H1 (cell line): ENCODE measurements at regions not wholly inside any gene's neighbourhood (a gene's known extent, or its start where the extent isn't known, plus 50 kb on each side); places are given as distances from the start of the nearest gene placed in this dataset.
A peak's percentile ranks its signal among the peaks of the same experiment; 100 is the strongest.

Experiments used
- CTCF ChIA-PET: fragments of 300-600 bp; sonication (Branson Sonifier 250); formaldehyde crosslinking; loops from one replicate; lab custom pipeline; 2021; ENCODE audit not compliant: partially characterized antibody; lab: Charles Lee
- POLR2A ChIA-PET: fragments of 300-600 bp; sonication (Branson Sonifier 250); formaldehyde crosslinking; loops from one replicate; lab custom pipeline; 2021; ENCODE audit warnings: inconsistent platforms; ENCODE audit not compliant: partially characterized antibody; lab: Charles Lee
- DNase-seq, 2 experiments: peaks; one replicate each; pipeline versions ENCODE4 v3.0.0 to v3.0.0-alpha.2; 2010 to 2022; ENCODE audit warnings: low spot score in 2 of 2, low read depth in 1 of 2, mixed read lengths in 1 of 2
- FAIRE-seq: peaks from 2 replicates; lab custom pipeline; 2011; peaks lifted over from hg19 to GRCh38; lab: Jason Lieb, UNC
- H2AFZ ChIP-seq: 2 replicates; pipeline ENCODE4 v1.8.1; 2012; ENCODE audit warnings: low read length, inconsistent platforms
- H2AK5ac ChIP-seq: 2 replicates; pipeline ENCODE4 v1.6.1; 2013; ENCODE audit warnings: low read depth, low read length
- H2BK120ac ChIP-seq: replicated peaks from 2 replicates; pipeline ENCODE3; 2013; ENCODE audit warnings: low read depth, low read length, inconsistent platforms
- H2BK12ac ChIP-seq: 2 replicates; pipeline ENCODE4 v1.6.1; 2013; ENCODE audit warnings: low read depth, low read length
- H2BK15ac ChIP-seq: 2 replicates; pipeline ENCODE4 v1.6.1; 2013; ENCODE audit warnings: low read length
- H2BK20ac ChIP-seq: 2 replicates; pipeline ENCODE4 v1.6.1; 2013; ENCODE audit warnings: low read length
- H2BK5ac ChIP-seq: 2 replicates; pipeline ENCODE4 v1.6.1; 2013; ENCODE audit warnings: low read depth, low read length
- H3K14ac ChIP-seq: 2 replicates; pipeline ENCODE4 v1.6.1; 2013; ENCODE audit warnings: inconsistent platforms; ENCODE audit not compliant: insufficient read length
- H3K18ac ChIP-seq: 2 replicates; pipeline ENCODE4 v1.6.1; 2013; ENCODE audit warnings: low read length; ENCODE audit errors: extremely low read depth
- H3K23ac ChIP-seq: 2 replicates; pipeline ENCODE4 v1.6.1; 2013; ENCODE audit warnings: inconsistent platforms; ENCODE audit not compliant: insufficient read length
- H3K23me2 ChIP-seq: 2 replicates; pipeline ENCODE4 v1.6.1; 2013; ENCODE audit warnings: low read depth, low read length
- H3K27ac ChIP-seq: 2 replicates; pipeline ENCODE4 v1.6.1; 2011; ENCODE audit warnings: low read depth, low read length, inconsistent platforms
- H3K27me3 ChIP-seq, 4 experiments: replicated peaks in 1 of 4; 1 replicate in 1 of 4; 2 replicates in 3 of 4; pipeline versions ENCODE4 v1.6.1 to v1.8.1; 2011 to 2013; ENCODE audit warnings: low read length in 3 of 4, mild to moderate bottlenecking in 3 of 4, inconsistent platforms in 2 of 4, mixed read lengths in 2 of 4, moderate library complexity in 1 of 4; ENCODE audit not compliant: control insufficient read depth in 3 of 4, insufficient read depth in 3 of 4; ENCODE audit errors: extremely low read depth in 1 of 4
- H3K36me3 ChIP-seq, 4 experiments: 2 replicates each; pipeline versions ENCODE4 v1.6.1 to v1.8.1; 2011 to 2013; ENCODE audit warnings: mild to moderate bottlenecking in 4 of 4, low read length in 3 of 4, moderate library complexity in 2 of 4, control low read depth in 1 of 4, inconsistent platforms in 1 of 4; ENCODE audit not compliant: insufficient read depth in 4 of 4, control insufficient read depth in 2 of 4
- H3K4ac ChIP-seq: replicated peaks from 2 replicates; pipeline ENCODE3; 2013; ENCODE audit warnings: low read length, low read depth, mixed read lengths, inconsistent platforms; ENCODE audit not compliant: insufficient read length
- H3K4me1 ChIP-seq, 4 experiments: replicated peaks in 1 of 4; 1 replicate in 1 of 4; 2 replicates in 3 of 4; pipeline versions ENCODE4 v1.6.1 to v1.8.1; 2011 to 2013; ENCODE audit warnings: low read length in 3 of 4, inconsistent platforms in 2 of 4, mixed read lengths in 1 of 4; ENCODE audit not compliant: insufficient read depth in 4 of 4, control insufficient read depth in 3 of 4
- H3K4me2 ChIP-seq, 2 experiments: 2 replicates each; pipeline versions ENCODE4 v1.6.1 to v1.8.1; 2011 to 2013; ENCODE audit warnings: low read depth in 2 of 2, low read length in 2 of 2, control low read depth in 1 of 2, inconsistent platforms in 1 of 2, mild to moderate bottlenecking in 1 of 2; ENCODE audit not compliant: insufficient read depth in 1 of 2
- H3K4me3 ChIP-seq, 4 experiments: fragments of 200-600, 300-600 bp in 1 of 4; sonication (generic), shearing (Covaris generic), sonication (Bioruptor Twin) in 1 of 4; 2 replicates each; pipeline versions ENCODE4 v1.5.1 to v1.8.1; 2011 to 2016; ENCODE audit warnings: low read length in 4 of 4, low read depth in 3 of 4, control low read depth in 2 of 4, inconsistent platforms in 2 of 4, mild to moderate bottlenecking in 2 of 4, mixed read lengths in 1 of 4, moderate library complexity in 1 of 4; ENCODE audit not compliant: insufficient read depth in 2 of 4; ENCODE audit errors: extremely low read depth in 1 of 4
- H3K56ac ChIP-seq: replicated peaks from 2 replicates; pipeline ENCODE3; 2013; ENCODE audit warnings: low read depth, mild to moderate bottlenecking, mixed read lengths, low read length, inconsistent platforms; ENCODE audit not compliant: insufficient read length
- H3K79me1 ChIP-seq: 2 replicates; pipeline ENCODE4 v1.6.1; 2013; ENCODE audit warnings: low read depth, low read length, control low read depth
- H3K79me2 ChIP-seq, 2 experiments: 2 replicates each; pipeline versions ENCODE4 v1.6.1 to v1.8.1; 2012 to 2013; ENCODE audit warnings: low read length in 2 of 2, mild to moderate bottlenecking in 2 of 2, inconsistent platforms in 1 of 2; ENCODE audit not compliant: insufficient read depth in 2 of 2, control insufficient read depth in 1 of 2
- H3K9ac ChIP-seq, 4 experiments: replicated peaks in 1 of 4; 1 replicate in 1 of 4; 2 replicates in 3 of 4; pipeline versions ENCODE4 v1.6.1 to v1.8.1; 2011 to 2013; ENCODE audit warnings: low read depth in 3 of 4, low read length in 3 of 4, control low read depth in 2 of 4, mild to moderate bottlenecking in 2 of 4, moderate library complexity in 2 of 4, inconsistent platforms in 1 of 4; ENCODE audit errors: extremely low read depth in 1 of 4
- H3K9me3 ChIP-seq, 2 experiments: 2 replicates each; pipeline versions ENCODE4 v1.6.1 to v1.8.1; 2012 to 2013; ENCODE audit warnings: mild to moderate bottlenecking in 2 of 2, moderate library complexity in 2 of 2, control low read depth in 1 of 2, inconsistent platforms in 1 of 2, low read depth in 1 of 2, low read length in 1 of 2, mixed read lengths in 1 of 2; ENCODE audit not compliant: insufficient read depth in 2 of 2
- H4K20me1 ChIP-seq, 2 experiments: replicated peaks in 1 of 2; 2 replicates each; pipeline versions ENCODE3 to v1.8.1; 2011 to 2013; ENCODE audit warnings: inconsistent platforms in 2 of 2, low read length in 2 of 2, mild to moderate bottlenecking in 1 of 2; ENCODE audit not compliant: insufficient read depth in 2 of 2, control insufficient read depth in 1 of 2
- H4K5ac ChIP-seq: 2 replicates; pipeline ENCODE4 v1.6.1; 2013; ENCODE audit warnings: low read length, low read depth, mixed read lengths, inconsistent platforms; ENCODE audit not compliant: insufficient read length
- H4K8ac ChIP-seq: 2 replicates; pipeline ENCODE4 v1.8.0; 2013; ENCODE audit warnings: mild to moderate bottlenecking, moderate library complexity, low read length, inconsistent platforms; ENCODE audit not compliant: insufficient read depth; ENCODE audit errors: extremely low read depth
- H4K91ac ChIP-seq: replicated peaks from 2 replicates; pipeline ENCODE3; 2013; ENCODE audit warnings: low read length, mixed read lengths, inconsistent platforms; ENCODE audit not compliant: insufficient read length
- CEBPB ChIP-seq: IDR thresholded peaks from 2 replicates; pipeline ENCODE4 v1.6.1; 2012; ENCODE audit warnings: low read depth, low read length
- CHD2 ChIP-seq: IDR thresholded peaks from 2 replicates; pipeline ENCODE4 v1.6.1; 2012; ENCODE audit warnings: low read length, improper control_type of control experiment
- CREB1 ChIP-seq: IDR thresholded peaks from 2 replicates; pipeline ENCODE4 v1.6.1; 2012; ENCODE audit warnings: inconsistent platforms
- HDAC2 ChIP-seq, 2 experiments: fragments of 300-600 bp in 1 of 2; sonication (generic) in 1 of 2; IDR thresholded peaks; 2 replicates each; pipeline ENCODE4 v1.6.1; 2011 to 2012; ENCODE audit warnings: low read depth in 2 of 2, low read length in 2 of 2, mild to moderate bottlenecking in 2 of 2, moderate library complexity in 2 of 2, borderline replicate concordance in 1 of 2, inconsistent platforms in 1 of 2
- JUN ChIP-seq: IDR thresholded peaks from 2 replicates; pipeline ENCODE4 v1.6.1; 2011; ENCODE audit warnings: low read depth, mild to moderate bottlenecking, improper control_type of control experiment, low read length
- NRF1 ChIP-seq: IDR thresholded peaks from 2 replicates; pipeline ENCODE4 v1.6.1; 2011; ENCODE audit warnings: mild to moderate bottlenecking, low read depth, low read length, improper control_type of control experiment
- RAD21 ChIP-seq, 2 experiments: IDR thresholded peaks in 1 of 2; conservative IDR thresholded peaks in 1 of 2; 2 replicates each; pipeline ENCODE4 v1.6.1; 2011; ENCODE audit warnings: low read depth in 2 of 2, low read length in 2 of 2, improper control_type of control experiment in 1 of 2, inconsistent platforms in 1 of 2, mild to moderate bottlenecking in 1 of 2, moderate library complexity in 1 of 2
- SP1 ChIP-seq: IDR thresholded peaks from 2 replicates; pipeline ENCODE4 v1.6.1; 2011; ENCODE audit warnings: low read depth, low read length
- SRF ChIP-seq: IDR thresholded peaks from 2 replicates; pipeline ENCODE4 v1.6.1; 2011; ENCODE audit warnings: mild to moderate bottlenecking, low read depth, low read length, moderate library complexity
- TAF1 ChIP-seq: IDR thresholded peaks from 2 replicates; pipeline ENCODE4 v1.6.1; 2011; ENCODE audit warnings: mild to moderate bottlenecking, low read depth, low read length
- YY1 ChIP-seq: IDR thresholded peaks from 2 replicates; pipeline ENCODE4 v1.6.1; 2011; ENCODE audit warnings: low read depth, mild to moderate bottlenecking, low read length
- ZNF274 ChIP-seq: IDR thresholded peaks from 2 replicates; pipeline ENCODE4 v1.7.0; 2012; ENCODE audit warnings: low read length, borderline replicate concordance; ENCODE audit errors: extremely low read depth
- WGBS, 2 experiments: shearing (Covaris generic) in 1 of 2; methylation state at CpG; one replicate each; pipeline versions ENCODE4 v1.1.6 to v1.1.7; 2013 to 2015; ENCODE audit warnings: low lambda C conversion rate in 2 of 2, mixed read lengths in 2 of 2, inconsistent platforms in 1 of 2, low coverage in 1 of 2, missing lambda C conversion rate in 1 of 2; ENCODE audit not compliant: insufficient replicate concordance in 2 of 2, insufficient coverage in 1 of 2, insufficient read length in 1 of 2; ENCODE audit errors: extremely low coverage in 1 of 2, missing lambda C conversion rate in 1 of 2; 5-methylcytosine and 5-hydroxymethylcytosine counted together
- TF ChIP-seq, protein P1 (sequence below), 3 experiments: IDR thresholded peaks; 1 replicate in 2 of 3; 2 replicates in 1 of 3; pipeline versions ENCODE4 v1.5.1 to v1.6.1; 2011; ENCODE audit warnings: low read length in 3 of 3, mild to moderate bottlenecking in 3 of 3, inconsistent platforms in 2 of 3, low read depth in 1 of 3, moderate library complexity in 1 of 3; ENCODE audit not compliant: insufficient read depth in 1 of 3; ENCODE audit errors: control extremely low read depth in 1 of 3

DNA sequence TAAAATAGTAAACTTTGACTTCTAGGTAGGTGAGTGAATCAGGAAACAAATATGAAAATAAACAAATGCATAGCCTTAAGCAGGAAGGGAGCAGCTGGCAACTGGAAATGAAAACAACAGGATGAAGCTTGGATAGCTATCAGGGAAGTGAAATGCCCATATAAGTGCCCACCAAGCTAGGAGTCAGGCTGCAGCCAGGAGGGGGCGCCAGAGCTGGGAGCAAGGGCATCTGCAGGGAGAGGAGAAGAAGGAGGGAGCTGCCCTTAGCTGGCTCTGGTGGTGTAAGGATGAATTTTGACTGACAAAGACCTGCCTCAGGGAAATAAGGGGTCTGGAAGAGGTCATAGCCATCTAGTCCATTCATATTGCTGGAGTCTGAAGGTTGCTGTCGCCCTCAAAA is 298.3 kb downstream of the TDRD15 start:
- no peak overlapping the region for H3K18ac ChIP-seq
- no peak overlapping the region for H2BK15ac ChIP-seq
- no peaks in the 10 kb centered on the region for H3K79me2 ChIP-seq
- H2AK5ac ChIP-seq: no peak overlapping the region
- H2BK120ac ChIP-seq: no peak overlapping the region
- DNase-seq (peak; percentile 44 to 94), FAIRE-seq (peak; percentile 58)
- H3K79me1 ChIP-seq: no peaks in the 10 kb centered on the region
- no peak overlapping the region for H3K23ac ChIP-seq
- no peak overlapping the region for H3K9ac ChIP-seq
- H3K36me3 ChIP-seq: no peaks in the 10 kb centered on the region
- peaks cover 3% of the 10 kb centered on the region; the same call in 1 of the 2 replicates for H3K23me2 ChIP-seq
- no peak overlapping the region for H3K4me3 ChIP-seq
- H2BK5ac ChIP-seq: no peak overlapping the region
- no peak overlapping the region for H4K91ac ChIP-seq
- no peak overlapping the region for H4K5ac ChIP-seq
- H4K8ac ChIP-seq: no peak overlapping the region
- WGBS, 2 experiments: 50% methylated on average over 2 of the region's 2 CpGs; no CpG with 5 or more reads in 1 of the 2 experiments
- no peak overlapping the region for H2BK20ac ChIP-seq
- H2BK12ac ChIP-seq: no peak overlapping the region
- ChIA-PET CTCF (interaction anchor here (0.5 to 3.0 kb wide), 37 partner anchors 10 to 1532 kb away, joined by 3 to 16 read pairs (median 4); no protein-coding TSS in a partner anchor), POLR2A (no interaction called here)
- no peaks in the 10 kb centered on the region for H3K9me3 ChIP-seq
- no peak overlapping the region for H3K4me2 ChIP-seq
- no peaks in the 10 kb centered on the region for H3K27me3 ChIP-seq
- peaks cover 0 to 2% (median 0%) of the 10 kb centered on the region in 4 experiments; a peak in 1 of 7 replicates for H3K4me1 ChIP-seq
- no peak overlapping the region for H3K4ac ChIP-seq
- H3K56ac ChIP-seq: no peak overlapping the region
- H2AFZ ChIP-seq: no peak overlapping the region
- H3K14ac ChIP-seq: no peak overlapping the region
- no peaks in the 10 kb centered on the region for H4K20me1 ChIP-seq
- H3K27ac ChIP-seq: no peak overlapping the region
- no peak for TF ChIP-seq CEBPB
- TF ChIP-seq TAF1: no peak
- TF ChIP-seq CHD2: no peak
- TF ChIP-seq HDAC2 (IDR thresholded peaks at IDR 0.05; ENCODE audit: borderline replicate concordance in 1 of 2, low read depth in 2 of 2, low read length in 2 of 2): no peak
- TF ChIP-seq, protein P1, sequence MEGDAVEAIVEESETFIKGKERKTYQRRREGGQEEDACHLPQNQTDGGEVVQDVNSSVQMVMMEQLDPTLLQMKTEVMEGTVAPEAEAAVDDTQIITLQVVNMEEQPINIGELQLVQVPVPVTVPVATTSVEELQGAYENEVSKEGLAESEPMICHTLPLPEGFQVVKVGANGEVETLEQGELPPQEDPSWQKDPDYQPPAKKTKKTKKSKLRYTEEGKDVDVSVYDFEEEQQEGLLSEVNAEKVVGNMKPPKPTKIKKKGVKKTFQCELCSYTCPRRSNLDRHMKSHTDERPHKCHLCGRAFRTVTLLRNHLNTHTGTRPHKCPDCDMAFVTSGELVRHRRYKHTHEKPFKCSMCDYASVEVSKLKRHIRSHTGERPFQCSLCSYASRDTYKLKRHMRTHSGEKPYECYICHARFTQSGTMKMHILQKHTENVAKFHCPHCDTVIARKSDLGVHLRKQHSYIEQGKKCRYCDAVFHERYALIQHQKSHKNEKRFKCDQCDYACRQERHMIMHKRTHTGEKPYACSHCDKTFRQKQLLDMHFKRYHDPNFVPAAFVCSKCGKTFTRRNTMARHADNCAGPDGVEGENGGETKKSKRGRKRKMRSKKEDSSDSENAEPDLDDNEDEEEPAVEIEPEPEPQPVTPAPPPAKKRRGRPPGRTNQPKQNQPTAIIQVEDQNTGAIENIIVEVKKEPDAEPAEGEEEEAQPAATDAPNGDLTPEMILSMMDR (IDR thresholded peaks at IDR 0.05; ENCODE audit: control extremely low read depth in 1 of 3, insufficient read depth in 1 of 3, low read depth in 1 of 3, low read length in 3 of 3): peak; percentile 86 to 91 (median 91)
- TF ChIP-seq NRF1: no peak
- TF ChIP-seq YY1: peak; percentile 52; the same call in 1 of the 2 replicates
- no peak for TF ChIP-seq CREB1
- peak; percentile 87 to 93 for TF ChIP-seq RAD21 (IDR thresholded peaks at IDR 0.05 in 1 of 2, conservative IDR thresholded peaks at IDR 0.05 in 1 of 2; ENCODE audit: low read depth in 2 of 2, low read length in 2 of 2)
- TF ChIP-seq SP1: no peak
- no peak for TF ChIP-seq ZNF274
- peak; percentile 67 for TF ChIP-seq SRF
- no peak for TF ChIP-seq JUN
